Anterior cingulate cortex (tissue), 58 donors: ENCODE measurements at regions not wholly inside any gene's neighbourhood (a gene's known extent, or its start where the extent isn't known, plus 50 kb on each side); places are given as distances from the start of the nearest gene placed in this dataset.

Experiments
- DNase-seq, 58 donors: peaks; one replicate each; lab custom pipeline; 2025; lab: John Stamatoyannopoulos, UW

DNA sequence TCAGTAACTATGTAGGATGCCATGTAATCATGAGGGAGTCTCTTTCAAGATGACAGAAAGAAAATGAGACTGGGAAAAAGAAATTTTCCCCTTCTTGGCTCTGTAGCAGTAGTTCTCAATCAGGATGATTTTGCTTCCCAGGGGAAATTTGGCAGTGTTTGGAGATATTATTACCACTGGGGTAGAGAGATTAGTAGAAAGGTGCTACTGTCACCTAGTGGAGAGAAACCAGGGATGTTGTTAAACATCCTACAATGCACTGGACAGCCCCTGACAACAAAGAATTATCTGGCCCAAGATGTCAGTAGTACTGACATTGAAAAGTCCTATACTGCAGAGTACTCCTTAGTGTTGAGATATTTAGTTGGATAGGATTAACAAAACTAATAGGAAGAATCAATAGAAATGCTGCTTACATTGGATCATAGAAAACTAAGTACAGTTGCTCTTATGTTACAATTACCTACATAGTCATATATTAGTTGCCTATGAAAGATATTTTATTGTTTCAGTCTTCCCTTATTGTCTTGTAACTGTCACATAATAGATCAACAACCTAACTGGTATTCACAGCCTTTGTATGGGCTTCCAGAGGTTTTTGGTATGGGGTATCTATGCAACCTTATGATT is 433.3 kb downstream of the RAP2B start:
- no peak for DNase-seq

DNA sequence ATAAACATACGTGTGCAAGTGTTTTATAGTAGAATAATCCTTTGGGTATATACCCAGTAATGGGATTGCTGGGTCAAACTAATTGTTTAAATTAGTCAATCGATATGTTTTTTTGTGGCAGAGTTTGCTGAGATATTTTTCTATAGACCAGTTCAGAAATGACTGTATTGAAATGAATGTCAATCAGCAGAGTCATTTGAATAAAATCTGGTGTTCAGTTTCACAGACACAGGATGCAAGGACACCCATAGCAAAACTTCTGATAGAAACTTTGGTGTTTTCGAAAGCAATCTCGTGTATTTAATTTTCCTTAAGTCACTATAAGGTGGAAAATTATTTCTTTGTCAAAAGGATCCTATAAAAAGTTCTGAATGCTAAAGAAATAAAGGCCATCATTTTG is 434.4 kb downstream of the RAP2B start:
- DNase-seq = no peak

DNA sequence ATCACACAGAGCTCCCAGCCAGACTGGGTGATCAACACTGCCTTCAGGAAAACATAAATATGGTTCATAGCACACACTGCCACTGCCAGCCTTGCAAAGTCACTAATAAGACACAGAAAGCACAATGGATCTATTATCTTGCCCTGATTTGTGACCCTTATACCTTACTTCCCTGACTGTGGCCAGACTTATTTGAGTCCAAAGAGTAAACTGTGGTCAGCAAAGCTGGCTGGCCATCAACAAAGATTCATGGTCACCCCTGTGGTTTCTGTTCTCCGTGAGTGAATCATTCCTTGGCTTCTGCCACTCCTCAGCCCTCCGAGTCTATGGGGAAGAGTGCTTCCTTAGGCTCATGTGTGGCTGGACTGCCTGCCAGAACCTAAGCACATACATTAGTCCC is 437.7 kb downstream of the RAP2B start:
- DNase-seq = no peak

DNA sequence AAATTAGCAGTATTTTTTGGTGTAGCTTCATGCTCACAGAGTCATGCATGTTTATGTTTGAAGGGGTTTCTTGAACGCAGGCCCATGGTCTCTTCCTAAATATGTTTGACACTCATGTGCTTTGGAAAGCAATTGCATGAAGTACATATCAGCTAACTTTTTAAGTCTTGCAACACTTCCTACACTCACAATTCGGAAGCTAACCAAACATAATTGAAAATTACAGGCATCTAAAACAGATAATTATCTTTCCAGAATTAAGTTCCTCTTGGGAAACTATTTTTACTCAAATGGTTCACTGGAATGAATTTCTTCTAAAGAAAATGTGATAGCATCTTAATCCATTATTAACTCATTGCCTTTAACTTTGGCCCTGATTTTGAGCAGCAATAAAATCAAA is 438.9 kb downstream of the RAP2B start:
- DNase-seq = no peak

DNA sequence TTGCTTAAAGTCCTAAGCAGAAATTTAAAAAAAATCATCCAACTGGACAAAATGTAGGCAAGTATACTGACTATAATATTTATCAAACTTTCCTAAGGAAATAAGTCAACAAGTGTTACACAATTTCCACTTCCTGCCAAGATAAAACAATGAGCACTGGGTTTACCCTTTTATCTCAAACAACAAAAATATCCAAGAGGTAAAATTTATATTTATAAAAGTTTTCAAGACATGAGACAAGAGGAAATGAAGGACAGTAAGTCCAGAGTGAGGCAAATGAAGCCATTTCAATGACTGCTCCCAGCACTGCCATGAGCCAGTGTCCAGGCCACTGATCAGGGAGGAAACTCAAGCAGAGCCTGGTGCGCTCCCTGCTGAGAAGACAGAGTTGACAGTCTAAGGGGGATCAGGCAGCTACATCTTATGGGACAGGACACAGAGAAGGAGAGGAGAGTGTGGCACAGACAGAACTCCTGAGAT is 439.4 kb downstream of the RAP2B start:
- no peak for DNase-seq

DNA sequence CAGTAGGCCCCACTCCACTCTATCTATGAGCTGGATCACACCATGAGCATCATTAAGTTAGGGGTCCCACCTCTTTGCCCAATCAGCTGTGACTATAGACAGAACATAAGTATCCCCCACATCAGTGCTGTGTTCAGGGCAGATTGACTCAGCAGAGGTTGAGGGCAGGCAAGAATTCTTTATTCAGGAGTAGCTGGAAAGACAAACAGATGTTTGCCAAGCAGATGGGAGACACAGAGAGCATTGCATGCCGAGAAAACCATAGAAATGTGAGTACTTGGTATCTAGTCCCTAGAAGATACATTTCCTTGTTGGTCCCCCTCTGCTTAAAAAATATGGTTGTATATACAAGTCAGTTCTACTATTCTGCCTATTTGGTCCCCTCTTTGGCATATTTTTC is 440.8 kb downstream of the RAP2B start:
- no peak for DNase-seq

DNA sequence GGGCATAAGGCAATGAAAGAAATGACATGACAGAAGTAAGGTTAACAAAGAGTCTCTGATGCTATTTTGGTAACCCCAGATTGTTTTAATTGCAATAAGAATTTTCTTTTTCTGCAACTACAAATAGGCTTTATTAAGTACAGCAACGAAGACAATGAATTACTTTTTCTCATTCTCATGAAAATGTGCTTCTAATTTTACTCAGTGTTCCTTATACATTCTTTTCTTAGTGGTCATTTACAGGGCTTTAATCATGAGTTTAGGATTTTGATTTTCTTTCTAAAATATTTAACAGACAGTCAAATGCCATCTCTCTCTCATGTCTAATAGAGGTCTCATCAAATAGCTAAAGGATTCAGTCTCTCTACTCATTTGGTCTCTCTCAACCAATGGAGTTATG is 452.1 kb downstream of the RAP2B start:
- DNase-seq = no peak

DNA sequence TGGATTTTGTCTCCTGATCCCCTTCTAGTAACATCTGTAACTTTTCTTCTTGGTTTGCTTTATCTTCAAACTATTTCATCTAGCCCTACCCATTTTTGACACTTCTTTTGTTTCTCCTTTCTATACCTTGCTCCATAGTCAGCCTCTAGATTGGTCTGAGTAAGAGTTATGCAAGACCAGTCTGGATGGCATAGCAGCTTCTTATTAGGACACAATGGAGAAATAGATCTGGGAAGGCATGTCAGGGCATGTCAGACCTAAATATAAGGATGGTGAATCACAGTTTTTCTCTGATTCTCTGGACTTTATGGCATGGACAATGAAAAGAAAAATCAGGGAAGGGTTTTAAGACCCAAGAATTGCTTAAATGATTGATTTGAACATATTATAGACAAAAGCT is 452.5 kb downstream of the RAP2B start:
- no peak for DNase-seq

DNA sequence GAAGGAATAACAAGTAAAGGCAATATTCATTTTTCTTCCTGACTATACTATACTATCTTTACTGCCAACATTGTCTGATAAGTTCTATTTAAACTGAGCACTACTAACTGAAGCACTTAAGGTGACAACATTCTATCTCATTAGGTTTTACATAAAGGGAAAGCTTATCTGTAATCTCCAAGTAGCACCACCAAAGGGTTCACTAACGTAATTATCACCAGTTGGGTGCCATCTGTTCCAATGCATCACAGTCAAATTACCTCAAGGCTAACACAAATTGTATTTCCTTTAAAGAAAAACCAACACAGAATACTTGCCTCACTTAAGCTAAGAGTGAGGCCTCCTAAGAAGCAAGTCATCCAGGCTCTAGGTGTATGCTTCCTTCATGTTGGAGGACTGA is 453.8 kb downstream of the RAP2B start:
- DNase-seq = no peak

DNA sequence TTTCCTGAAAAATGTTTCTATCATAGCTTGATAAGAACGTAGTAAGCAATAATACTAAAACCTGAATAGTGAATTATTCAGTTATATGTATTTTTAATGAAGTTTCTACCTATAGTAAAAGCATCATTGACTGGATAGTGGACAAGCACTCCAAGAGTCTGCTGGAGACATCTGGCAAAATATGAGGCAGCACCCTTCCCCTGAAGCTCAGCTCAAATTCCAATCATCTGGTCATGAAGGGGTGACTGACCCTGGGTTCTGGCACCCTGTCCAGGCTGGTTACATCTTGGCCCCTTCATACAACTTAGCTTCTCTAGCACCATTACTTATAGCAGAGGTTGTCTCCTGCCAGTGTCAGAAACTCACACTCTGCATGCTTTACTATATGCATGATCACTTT is 455.4 kb downstream of the RAP2B start:
- no peak for DNase-seq

DNA sequence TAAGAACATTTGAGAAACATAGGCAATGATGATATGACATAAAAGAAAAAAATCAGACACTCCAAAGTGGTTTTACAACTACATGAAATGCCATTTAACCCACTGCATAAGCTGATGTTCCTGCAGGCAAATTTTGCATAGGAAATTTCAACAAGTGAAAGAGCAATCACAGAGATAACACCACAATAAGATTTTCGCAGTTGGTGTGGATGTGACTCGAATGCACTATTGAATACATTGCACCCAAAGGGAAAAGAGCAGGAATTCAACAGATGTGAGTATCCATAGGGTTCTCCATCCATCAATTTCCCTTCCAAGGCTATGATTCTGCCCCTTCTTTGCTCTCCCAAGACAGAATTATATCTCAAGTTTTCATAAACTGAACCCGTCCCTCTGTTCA is 456.1 kb downstream of the RAP2B start:
- DNase-seq = no peak

DNA sequence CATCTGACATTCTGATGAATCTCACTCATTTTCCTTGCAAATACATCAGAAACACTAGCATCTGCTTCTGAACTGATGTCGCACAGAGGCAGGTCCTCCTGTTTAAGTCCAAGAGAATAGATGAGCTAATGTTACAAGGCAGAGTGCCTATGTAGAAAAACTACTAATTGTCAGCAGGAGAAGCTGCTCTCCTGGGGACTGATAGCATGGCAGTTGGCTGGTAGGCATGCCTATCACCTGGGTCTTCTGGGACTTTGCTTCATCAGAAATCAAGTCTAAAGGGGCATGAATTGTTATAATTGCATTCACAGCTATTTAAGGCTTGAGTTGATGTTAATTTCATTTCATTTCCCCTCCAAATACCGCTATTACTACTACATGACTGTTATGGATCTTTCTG is 457.2 kb downstream of the RAP2B start:
- DNase-seq = no peak

DNA sequence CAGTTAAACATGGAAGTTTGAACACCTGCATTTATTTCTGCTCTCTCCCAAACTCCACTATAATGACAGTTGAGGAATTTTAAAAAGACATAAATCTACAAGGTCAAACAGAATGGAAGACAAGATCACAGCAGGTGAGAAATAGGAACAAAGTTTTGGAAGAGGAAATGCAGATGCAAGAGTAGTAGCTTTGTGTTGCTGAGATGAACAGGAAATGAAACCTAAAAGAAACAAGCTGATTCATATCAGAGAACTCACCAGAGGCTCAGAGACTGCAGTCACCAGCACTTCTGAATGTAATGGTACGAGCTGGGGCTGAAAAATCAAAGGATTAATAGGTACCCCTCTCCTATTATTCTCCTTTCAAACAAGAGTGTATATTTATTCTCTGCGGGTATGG is 459.9 kb downstream of the RAP2B start:
- DNase-seq = no peak

DNA sequence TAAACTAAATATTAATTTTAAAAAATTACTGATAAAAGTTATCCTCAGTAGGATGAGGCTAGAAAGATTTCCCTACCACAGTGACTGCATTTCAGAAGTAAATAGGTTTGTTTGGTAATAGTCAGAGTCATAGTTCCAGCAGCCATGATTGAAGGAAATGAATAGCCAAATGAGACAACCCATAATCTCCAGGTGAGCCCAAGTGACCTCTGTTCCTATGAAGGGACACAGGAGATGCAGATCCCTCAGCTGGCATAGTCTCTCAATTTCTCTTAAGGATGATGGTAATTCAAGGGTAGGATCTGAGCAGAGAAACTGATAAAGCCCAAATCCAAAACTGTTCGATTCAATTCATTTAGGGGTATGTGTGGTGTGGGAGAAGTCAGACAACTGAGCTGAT is 461.8 kb downstream of the RAP2B start:
- DNase-seq = no peak

DNA sequence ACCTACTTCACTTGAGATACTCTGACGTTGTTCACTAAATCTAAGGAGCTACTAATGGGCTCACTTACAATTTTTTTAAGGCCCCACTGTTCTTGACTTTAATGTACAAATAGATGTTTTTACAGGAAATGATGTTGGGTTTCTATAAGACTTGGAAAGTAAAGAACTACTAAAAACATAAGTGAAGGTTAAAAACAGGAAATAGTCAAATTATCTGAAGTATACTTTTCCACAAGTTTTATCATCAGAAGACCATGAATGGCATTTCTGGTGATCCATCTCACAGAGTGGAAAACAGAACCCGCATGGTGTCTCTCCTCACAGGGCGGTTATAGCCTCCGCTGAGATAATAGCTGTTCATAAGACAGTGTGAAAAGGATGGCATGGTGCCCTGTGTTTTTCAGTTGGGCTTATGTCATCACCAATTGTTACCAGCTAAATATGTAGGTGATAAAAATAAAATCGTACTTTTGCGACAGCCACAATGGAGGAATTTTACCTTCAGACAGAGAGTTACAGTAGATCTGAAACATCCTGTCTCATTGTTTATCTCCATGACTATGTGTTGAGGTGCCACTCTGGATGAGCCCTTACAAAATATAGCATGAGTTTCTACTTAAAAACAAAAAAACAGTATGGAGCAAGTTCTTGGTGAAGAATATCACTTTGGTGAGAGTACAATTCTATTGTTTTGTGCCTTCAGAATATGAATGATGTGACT is 462.4 kb downstream of the RAP2B start:
- no peak for DNase-seq

DNA sequence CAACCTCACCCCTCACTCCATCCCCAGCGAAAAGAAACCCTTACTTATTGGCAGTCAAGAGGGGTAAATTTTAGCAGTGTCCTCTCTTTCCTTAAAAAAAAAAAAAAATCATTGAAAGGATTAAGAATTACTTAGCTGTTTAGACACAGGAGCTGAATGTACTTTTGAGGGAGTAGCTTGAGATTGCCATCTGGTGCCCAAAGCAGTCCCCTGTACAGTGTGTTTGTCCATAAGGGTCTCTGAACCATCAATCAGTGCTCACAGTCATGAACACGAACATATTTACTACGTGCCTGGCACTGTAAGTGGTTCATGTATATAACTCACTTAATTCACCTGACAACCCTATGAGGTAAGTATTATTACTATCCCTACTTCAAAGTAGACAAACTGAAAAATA is 463.5 kb downstream of the RAP2B start:
- no peak for DNase-seq

DNA sequence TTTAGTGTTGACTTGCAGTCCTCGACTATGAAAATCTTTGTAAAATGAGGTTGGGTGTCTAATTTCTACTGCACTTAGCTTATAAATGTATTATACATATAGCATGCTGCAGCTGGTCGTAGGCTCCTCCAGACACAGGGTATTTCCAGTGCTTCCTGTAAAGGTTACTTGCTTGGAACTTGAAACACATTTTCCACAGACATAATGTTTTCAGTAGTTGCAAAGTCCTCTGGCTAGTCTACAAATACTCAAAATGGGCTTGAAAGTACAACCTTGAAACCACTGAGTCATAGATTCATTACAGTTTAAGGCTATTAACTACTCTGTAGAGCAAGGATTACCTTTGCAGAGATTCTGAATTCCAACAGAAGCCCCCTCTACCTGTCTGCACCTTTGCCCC is 464.1 kb downstream of the RAP2B start:
- no peak for DNase-seq

DNA sequence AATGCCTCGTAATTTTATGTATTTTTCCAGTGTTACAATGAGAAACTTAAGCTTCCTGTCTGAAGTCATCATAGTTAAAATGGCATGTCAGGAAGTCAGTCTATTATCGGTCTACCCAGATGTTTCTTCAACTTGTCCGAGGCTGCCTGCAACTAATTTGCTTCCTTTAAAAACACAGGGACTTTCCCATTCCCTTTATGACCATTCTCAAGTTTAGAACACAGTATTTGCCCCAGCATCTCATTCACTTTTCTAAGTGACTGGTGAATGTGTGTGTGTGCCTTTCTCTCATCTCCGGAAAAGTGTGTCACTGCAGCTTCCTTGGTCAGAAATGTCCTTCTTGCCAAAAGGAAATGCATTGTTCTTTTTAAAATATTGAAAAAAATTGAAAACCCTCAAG is 466.6 kb downstream of the RAP2B start:
- DNase-seq = no peak

DNA sequence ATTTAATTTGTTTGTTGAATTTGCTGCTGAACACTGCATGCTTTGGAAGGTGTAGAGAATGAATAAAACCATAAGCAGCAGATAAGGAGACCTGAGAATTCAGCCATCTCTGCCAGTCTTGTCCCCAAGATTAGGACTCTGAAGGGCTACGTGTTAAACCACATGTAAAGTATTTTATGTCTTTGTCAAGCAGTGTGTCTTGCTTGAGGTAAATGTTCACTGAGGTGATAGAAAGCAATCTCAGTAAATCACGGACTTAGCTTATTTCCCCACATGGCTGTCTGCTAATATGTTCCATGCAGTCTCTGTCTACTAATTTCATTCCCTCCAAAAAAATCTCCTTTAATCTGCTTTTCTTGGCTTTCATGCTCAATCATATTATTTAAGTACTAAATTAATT is 467.1 kb downstream of the RAP2B start:
- DNase-seq = no peak

DNA sequence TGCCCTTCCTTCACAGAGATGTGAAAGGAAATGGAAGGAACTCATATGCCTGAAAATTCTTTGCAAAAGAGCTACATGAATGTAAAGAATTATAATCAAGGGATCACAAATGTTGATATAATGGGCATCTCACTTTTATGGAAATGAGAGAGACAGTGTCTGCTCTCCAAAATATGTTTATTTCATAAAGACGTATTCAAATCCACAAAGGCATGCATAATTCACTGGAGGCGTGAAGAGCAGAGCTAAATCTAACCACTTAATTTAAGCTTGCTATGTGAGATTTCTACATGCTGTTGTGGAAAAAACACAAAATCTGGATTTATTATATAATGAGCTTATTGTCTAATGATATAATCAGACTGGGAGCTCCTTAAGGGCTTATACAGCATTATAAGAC is 469.1 kb downstream of the RAP2B start:
- DNase-seq = no peak

DNA sequence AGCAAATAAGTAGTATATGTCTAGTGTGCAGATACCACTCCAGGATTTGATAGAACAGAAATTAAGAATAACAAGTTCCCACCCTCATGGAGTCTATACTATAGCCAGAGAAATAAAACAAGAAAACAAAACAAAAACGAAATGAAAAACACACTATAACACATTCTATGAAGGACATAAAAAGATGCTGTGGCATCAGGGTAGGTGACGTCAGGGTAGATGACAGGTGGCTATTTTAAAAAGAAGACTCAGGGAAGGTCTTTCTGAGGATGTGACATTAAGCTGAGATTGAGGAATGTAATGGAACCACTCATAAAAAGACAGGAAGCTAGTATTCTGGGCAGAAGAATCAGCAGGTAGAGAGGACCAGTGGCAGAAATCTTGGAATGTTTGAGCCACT is 469.6 kb downstream of the RAP2B start:
- DNase-seq = no peak

DNA sequence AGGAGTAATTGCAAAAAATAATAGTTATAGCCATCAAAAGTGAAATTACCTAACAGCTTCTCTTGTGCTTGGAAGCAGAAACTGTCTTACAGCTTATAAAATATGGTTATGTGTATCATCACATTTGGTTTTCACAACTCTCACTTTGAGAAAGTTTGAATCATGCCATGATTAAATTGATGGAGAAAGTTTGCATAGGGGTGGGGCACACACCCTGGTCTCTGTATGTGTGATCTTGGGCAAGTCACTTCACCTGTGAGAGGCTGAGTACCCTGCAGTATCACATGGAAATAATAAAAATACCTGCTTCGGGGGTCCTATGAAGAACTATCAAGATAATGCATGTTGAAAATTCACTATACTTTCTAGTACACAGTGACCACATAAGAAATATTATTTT is 471.4 kb downstream of the RAP2B start:
- DNase-seq = no peak

DNA sequence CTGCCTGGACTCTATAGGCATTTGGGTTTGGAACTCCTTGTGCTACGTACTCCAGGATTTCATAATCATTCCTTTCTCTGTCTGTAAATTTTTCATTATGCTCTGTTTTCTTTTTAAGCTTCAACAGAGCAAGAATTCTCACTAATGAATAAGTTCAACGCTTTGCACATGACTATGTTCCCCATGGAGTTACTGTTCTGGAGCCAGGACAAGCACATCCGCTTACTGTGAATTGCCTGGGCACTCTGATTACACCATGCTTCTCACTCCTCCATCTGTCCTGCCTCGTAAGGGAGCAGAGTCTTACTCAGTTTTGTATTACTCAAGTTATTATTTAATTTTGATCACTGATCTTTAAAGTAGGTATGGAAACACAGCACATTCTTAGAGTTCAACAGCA is 472.7 kb downstream of the RAP2B start:
- DNase-seq = no peak
